HK-2 (cell line): ENCODE measurements at regions not wholly inside any gene's neighbourhood (a gene's known extent, or its start where the extent isn't known, plus 50 kb on each side); places are given as distances from the start of the nearest gene placed in this dataset.

Experiments
- DNase-seq: peaks from one replicate; pipeline ENCODE4 v3.0.0-alpha.2; 2018; ENCODE audit not compliant: unreplicated experiment

GRCh38 chr13:31686670-31687425, 52.5 kb upstream of the RXFP2 start:
- no peak for DNase-seq
